GM13977 (cell line): ENCODE measurements at regions not wholly inside any gene's neighbourhood (a gene's known extent, or its start where the extent isn't known, plus 50 kb on each side); places are given as distances from the start of the nearest gene placed in this dataset.

Source experiments
- DNase-seq: peaks from one replicate; pipeline ENCODE4 v3.0.0; 2012; ENCODE audit warnings: low spot score
- in situ Hi-C: fragments of 300-500 bp; cut with MboI; formaldehyde crosslinking; loops from one replicate; pipeline ENCODE4 v1.12.0; 2022; ENCODE audit warnings: low sequenced_read_pairs, low pct_unique_long_range_greater_than_20kb, mixed read lengths, inconsistent platforms; ENCODE audit not compliant: unreplicated experiment
- TF ChIP-seq, protein P1 (sequence below): IDR thresholded peaks from 2 replicates; pipeline ENCODE4 v1.5.1; 2012; ENCODE audit warnings: mild to moderate bottlenecking, control low read depth; ENCODE audit not compliant: insufficient read depth; ENCODE audit errors: extremely low read depth, missing control alignments

DNA sequence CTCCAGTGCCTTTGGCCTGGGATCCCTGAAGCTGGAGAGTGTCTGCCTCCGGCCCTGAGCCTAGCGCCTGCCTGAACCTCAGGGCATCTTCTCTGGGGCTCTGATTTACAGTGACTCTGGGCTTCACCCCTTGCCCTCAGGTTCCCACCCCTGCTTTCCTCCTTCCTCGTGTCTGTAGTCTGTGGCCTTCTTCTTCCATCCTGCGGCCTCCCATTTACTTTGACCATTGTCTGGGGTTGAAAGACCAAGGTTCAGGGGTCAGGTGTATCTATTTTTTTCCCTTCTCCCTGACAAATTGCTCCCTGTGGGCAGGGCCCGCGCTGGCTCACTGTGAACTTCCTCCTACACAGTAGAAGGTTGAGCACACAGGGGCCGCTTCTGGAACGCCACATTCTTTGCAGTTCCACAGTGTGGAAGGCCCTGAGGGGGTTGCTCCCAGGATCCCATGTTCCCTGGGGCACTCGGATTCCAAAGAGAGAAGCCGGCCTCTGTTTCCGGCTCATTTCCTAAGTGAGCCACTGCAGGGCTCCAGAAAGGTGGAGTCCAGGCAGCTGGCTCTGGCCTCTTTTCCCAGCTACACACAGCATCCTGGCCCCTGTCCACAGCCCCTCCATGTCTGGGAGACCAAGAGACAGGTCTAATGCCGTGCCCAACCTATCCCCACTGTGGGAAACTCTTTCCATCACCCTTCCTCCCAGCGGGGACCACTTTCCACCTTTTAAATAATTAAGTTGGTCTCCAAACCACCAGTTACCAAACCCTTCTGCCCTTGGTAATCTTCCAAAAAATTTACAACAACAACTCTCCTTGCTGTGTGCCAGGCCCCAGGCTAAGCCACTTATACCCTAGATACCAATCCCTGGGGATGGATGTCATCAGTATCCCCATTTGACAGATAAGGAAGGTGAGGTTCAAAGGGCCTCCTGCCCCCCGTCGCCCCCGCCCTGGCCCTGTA is 140.3 kb upstream of the IER5L start:
- TF ChIP-seq, protein P1, sequence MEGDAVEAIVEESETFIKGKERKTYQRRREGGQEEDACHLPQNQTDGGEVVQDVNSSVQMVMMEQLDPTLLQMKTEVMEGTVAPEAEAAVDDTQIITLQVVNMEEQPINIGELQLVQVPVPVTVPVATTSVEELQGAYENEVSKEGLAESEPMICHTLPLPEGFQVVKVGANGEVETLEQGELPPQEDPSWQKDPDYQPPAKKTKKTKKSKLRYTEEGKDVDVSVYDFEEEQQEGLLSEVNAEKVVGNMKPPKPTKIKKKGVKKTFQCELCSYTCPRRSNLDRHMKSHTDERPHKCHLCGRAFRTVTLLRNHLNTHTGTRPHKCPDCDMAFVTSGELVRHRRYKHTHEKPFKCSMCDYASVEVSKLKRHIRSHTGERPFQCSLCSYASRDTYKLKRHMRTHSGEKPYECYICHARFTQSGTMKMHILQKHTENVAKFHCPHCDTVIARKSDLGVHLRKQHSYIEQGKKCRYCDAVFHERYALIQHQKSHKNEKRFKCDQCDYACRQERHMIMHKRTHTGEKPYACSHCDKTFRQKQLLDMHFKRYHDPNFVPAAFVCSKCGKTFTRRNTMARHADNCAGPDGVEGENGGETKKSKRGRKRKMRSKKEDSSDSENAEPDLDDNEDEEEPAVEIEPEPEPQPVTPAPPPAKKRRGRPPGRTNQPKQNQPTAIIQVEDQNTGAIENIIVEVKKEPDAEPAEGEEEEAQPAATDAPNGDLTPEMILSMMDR: no peak
- in situ Hi-C loops: no loop called here

DNA sequence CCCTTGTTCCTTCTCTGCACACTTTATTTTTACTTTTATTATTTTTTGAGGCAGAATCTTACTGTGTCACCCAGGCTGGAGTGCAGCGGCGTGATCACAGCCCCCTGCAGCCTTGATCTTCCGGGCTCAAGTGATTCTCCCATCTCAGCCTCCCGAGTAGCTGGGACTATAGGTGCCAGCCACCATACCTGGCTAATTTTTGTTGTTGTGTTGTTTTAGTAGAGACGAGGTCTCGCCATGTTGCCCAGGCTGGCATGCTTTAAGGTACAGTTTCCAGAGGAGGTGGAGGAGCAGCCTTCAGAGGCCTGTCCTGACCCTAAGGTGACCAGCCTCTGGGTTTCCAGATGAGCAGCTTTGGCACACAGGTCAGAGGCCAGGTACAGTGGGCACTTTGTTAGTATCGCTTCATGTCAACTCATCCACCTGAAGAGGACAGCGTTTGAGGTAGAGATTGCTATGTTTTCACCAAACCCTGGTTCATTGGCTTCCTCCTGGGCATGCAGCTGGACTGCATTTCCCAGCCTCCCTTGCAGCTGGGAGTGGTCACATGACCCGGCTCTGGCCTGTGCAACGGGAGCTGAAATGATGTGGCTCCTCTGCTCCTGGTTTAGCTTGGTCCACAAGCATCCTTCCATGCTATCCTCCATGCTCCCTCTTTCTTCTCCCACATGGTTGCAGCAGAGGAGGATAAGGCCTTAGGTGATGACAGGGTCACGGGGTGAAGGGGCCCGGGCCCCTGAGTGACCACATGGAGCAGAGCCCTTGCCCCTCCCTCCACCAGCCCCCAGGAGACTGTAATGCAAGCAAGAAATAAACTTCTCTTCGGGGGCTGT is 139.3 kb upstream of the IER5L start:
- in situ Hi-C loops: no loop called here
- TF ChIP-seq, protein P1: no peak
- DNase-seq: no peak

More for the DNA sequence above, 140.3 kb upstream of the IER5L start:
- no peak for DNase-seq

DNA sequence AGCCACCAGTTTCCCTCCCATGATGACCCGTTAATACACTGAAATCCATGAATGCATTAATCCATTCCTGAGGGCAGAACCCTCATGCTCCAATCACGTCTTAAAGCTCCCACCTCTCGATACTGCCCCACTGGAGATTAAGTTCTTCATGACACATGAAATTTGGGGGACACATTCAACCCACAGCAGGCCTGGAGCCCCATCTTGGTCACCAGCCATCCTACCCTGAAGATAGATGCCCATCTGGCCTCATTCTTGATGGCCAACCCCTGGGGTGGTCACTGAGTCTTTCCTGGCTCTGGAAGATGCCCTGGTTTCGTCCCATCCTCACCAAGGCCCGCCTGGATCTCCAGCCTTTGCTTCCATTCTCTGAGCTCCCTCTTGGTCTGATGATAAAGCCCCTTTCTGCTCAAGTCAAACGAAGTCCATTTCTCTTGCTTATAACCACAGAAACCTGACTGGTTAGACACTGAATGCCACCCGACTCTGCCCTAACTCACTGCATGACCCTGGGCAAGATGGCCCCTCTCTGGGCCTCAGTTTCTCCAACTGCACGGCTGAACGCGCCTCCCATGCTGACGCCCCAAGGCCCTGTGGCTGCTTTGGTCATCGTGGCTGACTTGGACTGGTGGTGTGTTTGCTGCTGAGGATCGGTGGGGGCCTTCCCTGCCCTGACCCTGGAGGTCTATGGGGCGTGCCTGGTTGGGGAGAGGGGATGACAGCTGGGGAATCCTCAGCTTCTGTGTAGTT is 138.4 kb upstream of the IER5L start:
- no peak for DNase-seq
- in situ Hi-C loops: no loop called here
- TF ChIP-seq, protein P1: no peak

DNA sequence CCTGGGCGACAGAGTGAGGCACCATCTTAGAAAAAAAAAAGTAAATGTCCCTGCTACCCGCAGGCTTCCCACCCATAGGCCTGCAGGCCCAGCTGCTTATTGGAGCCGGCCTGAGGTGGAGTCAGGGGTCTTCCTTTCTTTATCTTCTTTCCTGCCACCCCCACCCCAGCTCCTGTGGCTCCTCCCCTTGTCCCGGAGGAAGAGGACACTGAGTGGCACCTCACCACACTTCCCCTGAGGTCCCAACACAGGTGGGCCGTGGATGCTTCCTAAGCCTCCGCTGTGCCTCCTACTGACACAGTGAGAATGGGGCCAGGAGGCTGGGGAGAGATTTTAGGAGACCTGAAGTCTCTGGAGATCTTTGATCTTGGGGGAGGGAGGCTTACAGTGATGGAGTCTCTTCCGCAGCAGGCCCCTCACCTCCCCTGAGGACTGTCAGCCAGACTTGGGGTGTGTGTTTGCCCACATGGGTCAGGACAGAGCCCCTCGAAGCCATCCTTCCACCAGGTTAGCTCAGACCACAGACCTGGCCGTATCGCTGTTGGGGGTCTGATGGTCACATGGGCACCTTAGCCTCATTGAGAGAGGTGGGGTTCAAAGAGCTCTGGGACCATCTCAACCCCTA is 135.4 kb upstream of the IER5L start:
- TF ChIP-seq, protein P1: no peak
- no peak for DNase-seq
- in situ Hi-C loops: no loop called here

DNA sequence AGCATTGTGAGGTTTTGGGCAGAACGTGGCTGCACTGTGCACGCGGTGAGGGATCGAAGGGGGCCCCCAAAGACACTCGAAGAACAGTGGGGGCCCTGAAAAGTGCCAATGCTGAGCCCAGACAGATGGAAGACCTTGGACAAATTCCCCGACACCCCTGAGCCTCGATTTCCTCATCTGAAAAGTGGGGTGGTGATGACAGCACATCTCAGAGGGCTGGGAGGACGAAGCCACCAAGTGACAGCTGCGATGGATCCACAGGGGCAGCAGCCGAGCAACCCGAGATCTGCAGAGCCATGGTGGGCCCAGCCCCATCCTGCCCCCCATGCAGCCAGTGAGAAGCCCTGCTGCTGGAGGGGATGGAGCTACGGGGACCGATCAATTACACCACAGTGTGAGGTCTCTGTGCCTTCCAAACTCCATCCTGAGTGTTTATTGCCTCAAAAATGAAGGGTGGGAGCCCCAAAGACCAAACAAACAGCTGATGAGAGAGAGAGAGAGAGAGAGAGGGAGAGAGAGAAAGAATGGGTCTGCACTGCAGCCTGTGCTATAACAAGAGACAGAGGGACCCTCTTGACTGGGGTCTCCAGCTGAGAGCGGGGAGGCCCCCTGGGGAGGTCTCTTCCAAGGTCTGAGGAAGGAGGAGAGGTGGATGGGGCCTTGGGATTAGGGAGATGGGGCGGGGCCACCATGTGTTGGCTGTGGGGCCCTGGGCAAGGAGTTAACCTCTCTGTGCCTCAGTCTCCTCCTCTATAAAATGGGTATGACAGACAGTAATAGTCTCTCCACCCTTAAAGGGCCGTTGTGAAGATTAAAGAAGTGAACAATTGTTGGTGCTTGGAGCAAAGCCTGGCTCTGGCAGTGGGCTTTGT is 134.4 kb upstream of the IER5L start:
- TF ChIP-seq, protein P1: no peak
- DNase-seq: no peak
- in situ Hi-C loops: no loop called here
